ENCODE measurements at regions not wholly inside any gene's neighbourhood (a gene's known extent, or its start where the extent isn't known, plus 50 kb on each side); places are given as distances from the start of the nearest gene placed in this dataset.

- no peak for TF ChIP-seq CTCF (IDR thresholded peaks at IDR 0.05; ENCODE audit: control insufficient read depth, extremely low read depth, insufficient read depth)
- no peak for DNase-seq (ENCODE audit: low read depth)
- H3K4me3 ChIP-seq (ENCODE audit: low read depth, low read length), result no peak overlapping the region
Measured at GRCh38 chr3:182568261-182568660, 225.0 kb upstream of the ATP11B start.

- DNase-seq (ENCODE audit: low read depth), result no peak
- TF ChIP-seq CTCF (IDR thresholded peaks at IDR 0.05; ENCODE audit: control insufficient read depth, extremely low read depth, insufficient read depth), result no peak
- H3K4me3 ChIP-seq (ENCODE audit: low read depth, low read length), result no peak overlapping the region
Measured at GRCh38 chr3:182568876-182569275, 224.4 kb upstream of the ATP11B start.

GRCh38 chr3:182570946-182571594, 222.2 kb upstream of the ATP11B start:
- TF ChIP-seq CTCF (IDR thresholded peaks at IDR 0.05; ENCODE audit: control insufficient read depth, extremely low read depth, insufficient read depth), result no peak
- peak; percentile 21 for DNase-seq (ENCODE audit: low read depth)
- no peak overlapping the region for H3K4me3 ChIP-seq (ENCODE audit: low read depth, low read length)

GRCh38 chr3:182575941-182576340, 217.4 kb upstream of the ATP11B start:
- H3K4me3 ChIP-seq (ENCODE audit: low read depth, low read length), result no peak overlapping the region
- DNase-seq (ENCODE audit: low read depth), result no peak
- TF ChIP-seq CTCF (IDR thresholded peaks at IDR 0.05; ENCODE audit: control insufficient read depth, extremely low read depth, insufficient read depth), result no peak

GRCh38 chr3:182583545-182583944, 209.8 kb upstream of the ATP11B start:
- no peak for TF ChIP-seq CTCF (IDR thresholded peaks at IDR 0.05; ENCODE audit: control insufficient read depth, extremely low read depth, insufficient read depth)
- DNase-seq (ENCODE audit: low read depth), result no peak
- no peak overlapping the region for H3K4me3 ChIP-seq (ENCODE audit: low read depth, low read length)

- H3K4me3 ChIP-seq (ENCODE audit: low read depth, low read length), result no peak overlapping the region
- no peak for TF ChIP-seq CTCF (IDR thresholded peaks at IDR 0.05; ENCODE audit: control insufficient read depth, extremely low read depth, insufficient read depth)
- no peak for DNase-seq (ENCODE audit: low read depth)
Measured at GRCh38 chr3:182585532-182586150, 207.7 kb upstream of the ATP11B start.

GRCh38 chr3:182592747-182593146, 200.6 kb upstream of the ATP11B start:
- no peak for DNase-seq (ENCODE audit: low read depth)
- no peak overlapping the region for H3K4me3 ChIP-seq (ENCODE audit: low read depth, low read length)
- TF ChIP-seq CTCF (IDR thresholded peaks at IDR 0.05; ENCODE audit: control insufficient read depth, extremely low read depth, insufficient read depth), result no peak

All from LNCaP clone FGC (cell line).